IMR-90 (cell line): ENCODE measurements at regions not wholly inside any gene's neighbourhood (a gene's known extent, or its start where the extent isn't known, plus 50 kb on each side); places are given as distances from the start of the nearest gene placed in this dataset.

Source experiments
- ATAC-seq: fragments of 200-7000 bp; cut with Tn5 transposase; 2 replicates; pipeline ENCODE4 v1.9.1; 2020; ENCODE audit warnings: low read depth, mild to moderate bottlenecking, moderate library complexity
- BruUV-seq: library from RNA; stranded (reverse); fragments of 400-500 nt; replicated peaks from 2 replicates; lab custom pipeline; 2021; lab: Mats Ljungman, UMichigan
- CTCF ChIA-PET: fragments of 300-600 bp; formaldehyde crosslinking; extraction: SDS; loops from one replicate; lab custom pipeline; 2021; ENCODE audit warnings: antibody characterized with exemption; lab: Yijun Ruan, JAX
- POLR2A ChIA-PET: fragments of 300-600 bp; sonication (Branson Sonifier 250); formaldehyde crosslinking; loops from one replicate; lab custom pipeline; 2022; ENCODE audit warnings: antibody characterized with exemption; ENCODE audit not compliant: unreplicated experiment; lab: Charles Lee
- DNase-seq: peaks from one replicate; pipeline ENCODE4 v3.0.0; 2013
- H2AFZ ChIP-seq: replicated peaks from 2 replicates; pipeline ENCODE3; 2013; ENCODE audit warnings: low read length, mild to moderate bottlenecking; ENCODE audit not compliant: poor library complexity
- H2AK5ac ChIP-seq: 2 replicates; pipeline ENCODE4 v1.6.1; 2013; ENCODE audit warnings: low read depth, low read length, inconsistent platforms
- H2AK9ac ChIP-seq: replicated peaks from 2 replicates; pipeline ENCODE3; 2013; ENCODE audit warnings: mild to moderate bottlenecking, low read depth, low read length, moderate library complexity; ENCODE audit not compliant: poor library complexity
- H2BK120ac ChIP-seq: 2 replicates; pipeline ENCODE4 v1.6.1; 2013; ENCODE audit warnings: low read depth, low read length, inconsistent platforms
- H2BK15ac ChIP-seq: 3 replicates; pipeline ENCODE4 v1.6.1; 2013; ENCODE audit warnings: low read depth, low read length, inconsistent platforms
- H2BK20ac ChIP-seq: 2 replicates; pipeline ENCODE4 v1.6.1; 2013; ENCODE audit warnings: low read depth, mild to moderate bottlenecking, inconsistent platforms, low read length, moderate library complexity
- H2BK5ac ChIP-seq: 2 replicates; pipeline ENCODE4 v1.6.1; 2013; ENCODE audit warnings: mild to moderate bottlenecking, low read depth, low read length, inconsistent platforms; ENCODE audit not compliant: poor library complexity, severe bottlenecking
- H3K14ac ChIP-seq: replicated peaks from 2 replicates; pipeline ENCODE4 v1.6.1; 2013; ENCODE audit warnings: low read depth, low read length, inconsistent platforms
- H3K18ac ChIP-seq: 2 replicates; pipeline ENCODE4 v1.6.1; 2013; ENCODE audit warnings: low read depth, low read length, control low read depth
- H3K23ac ChIP-seq: 2 replicates; pipeline ENCODE4 v1.6.1; 2013; ENCODE audit warnings: low read depth, low read length, inconsistent platforms
- H3K27ac ChIP-seq: 2 replicates; pipeline ENCODE4 v1.5.1; 2013; ENCODE audit warnings: mild to moderate bottlenecking, control low read depth, low read length; ENCODE audit not compliant: insufficient read depth
- H3K27me3 ChIP-seq: 2 replicates; pipeline ENCODE4 v1.6.1; 2013; ENCODE audit warnings: low read length; ENCODE audit not compliant: control insufficient read depth, insufficient read depth
- H3K36me3 ChIP-seq: 2 replicates; pipeline ENCODE4 v1.6.1; 2013; ENCODE audit warnings: low read length, mixed read lengths; ENCODE audit not compliant: control insufficient read depth, insufficient read depth
- H3K4ac ChIP-seq: 2 replicates; pipeline ENCODE4 v1.6.1; 2013; ENCODE audit warnings: low read depth, low read length, inconsistent platforms
- H3K4me1 ChIP-seq: 2 replicates; pipeline ENCODE4 v1.6.1; 2013; ENCODE audit warnings: low read length, mixed read lengths; ENCODE audit not compliant: control insufficient read depth, insufficient read depth
- H3K4me2 ChIP-seq: 2 replicates; pipeline ENCODE4 v1.6.1; 2013; ENCODE audit warnings: low read depth, mild to moderate bottlenecking, control low read depth, low read length, moderate library complexity
- H3K4me3 ChIP-seq: 2 replicates; pipeline ENCODE4 v1.5.1; 2013; ENCODE audit warnings: low read depth, mild to moderate bottlenecking, control low read depth, low read length, moderate library complexity; ENCODE audit not compliant: insufficient read depth
- H3K56ac ChIP-seq: 2 replicates; pipeline ENCODE4 v1.6.1; 2013; ENCODE audit warnings: low read length, inconsistent platforms; ENCODE audit not compliant: insufficient read depth; ENCODE audit errors: extremely low read depth
- H3K79me1 ChIP-seq, 2 experiments: 2 replicates each; pipeline ENCODE4 v1.6.1; 2013; ENCODE audit warnings: low read length in 2 of 2, inconsistent platforms in 1 of 2, low read depth in 1 of 2
- H3K9ac ChIP-seq: 2 replicates; pipeline ENCODE4 v1.6.1; 2013; ENCODE audit warnings: low read depth, low read length, control low read depth
- H3K9me1 ChIP-seq: 2 replicates; pipeline ENCODE4 v1.6.1; 2013; ENCODE audit warnings: low read length, inconsistent platforms; ENCODE audit not compliant: insufficient read depth
- H3K9me3 ChIP-seq: 2 replicates; pipeline ENCODE4 v1.6.1; 2013; ENCODE audit warnings: low read length; ENCODE audit not compliant: control insufficient read depth, insufficient read depth
- H4K20me1 ChIP-seq: 2 replicates; pipeline ENCODE4 v1.6.1; 2013; ENCODE audit warnings: low read length, inconsistent platforms; ENCODE audit not compliant: insufficient read depth
- H4K5ac ChIP-seq: 2 replicates; pipeline ENCODE4 v1.6.1; 2013; ENCODE audit warnings: mild to moderate bottlenecking, low read depth, low read length, control low read depth
- H4K8ac ChIP-seq, 2 experiments: 2 replicates each; pipeline ENCODE4 v1.6.1; 2013; ENCODE audit warnings: low read depth in 2 of 2, low read length in 2 of 2, control low read depth in 1 of 2, inconsistent platforms in 1 of 2
- H4K91ac ChIP-seq: 2 replicates; pipeline ENCODE4 v1.6.1; 2013; ENCODE audit warnings: low read depth, low read length, inconsistent platforms; ENCODE audit not compliant: insufficient read depth
- BHLHE40 ChIP-seq: fragments of 150-350 bp; IDR thresholded peaks from 2 replicates; pipeline ENCODE4 v1.6.1; 2016; ENCODE audit warnings: mild to moderate bottlenecking, low read depth, low read length
- CHD1 ChIP-seq: IDR thresholded peaks from 2 replicates; pipeline ENCODE4 v1.6.1; 2012; ENCODE audit warnings: low read depth, low read length, improper control_type of control experiment
- CTCF ChIP-seq: conservative IDR thresholded peaks from 2 replicates; pipeline ENCODE4 v1.5.1; 2012; ENCODE audit warnings: mild to moderate bottlenecking, low read depth, low read length, improper control_type of control experiment
- ELK1 ChIP-seq: fragments of 150-350 bp; IDR thresholded peaks from 2 replicates; pipeline ENCODE4 v1.6.1; 2016; ENCODE audit warnings: low read depth, mild to moderate bottlenecking, low read length, moderate library complexity, borderline replicate concordance
- FOS ChIP-seq: fragments of 150-350 bp; IDR thresholded peaks from 2 replicates; pipeline ENCODE4 v1.6.1; 2016; ENCODE audit warnings: low read depth, low read length
- MAFK ChIP-seq: IDR thresholded peaks from 2 replicates; pipeline ENCODE4 v1.6.1; 2012; ENCODE audit warnings: low read depth, low read length, improper control_type of control experiment
- MAZ ChIP-seq: IDR thresholded peaks from 2 replicates; pipeline ENCODE4 v1.6.1; 2012; ENCODE audit warnings: low read depth, mild to moderate bottlenecking, low read length, improper control_type of control experiment, moderate library complexity, borderline replicate concordance
- MXI1 ChIP-seq: IDR thresholded peaks from 2 replicates; pipeline ENCODE4 v1.6.1; 2012; ENCODE audit warnings: low read depth, mild to moderate bottlenecking, low read length, moderate library complexity, borderline replicate concordance
- POLR2A ChIP-seq: IDR thresholded peaks from 2 replicates; pipeline ENCODE4 v1.6.1; 2012; ENCODE audit warnings: mild to moderate bottlenecking, low read depth, low read length
- RAD21 ChIP-seq: IDR thresholded peaks from 2 replicates; pipeline ENCODE4 v1.6.1; 2012; ENCODE audit warnings: low read length, improper control_type of control experiment
- RCOR1 ChIP-seq: IDR thresholded peaks from 2 replicates; pipeline ENCODE4 v1.6.1; 2012; ENCODE audit warnings: mild to moderate bottlenecking, low read length, improper control_type of control experiment; ENCODE audit not compliant: insufficient replicate concordance
- RFX5 ChIP-seq: IDR thresholded peaks from 2 replicates; pipeline ENCODE4 v1.8.0; 2012; ENCODE audit warnings: low read depth, mild to moderate bottlenecking, low read length, moderate library complexity
- SMC3 ChIP-seq: fragments of 150-350 bp; IDR thresholded peaks from 2 replicates; pipeline ENCODE4 v1.6.1; 2016; ENCODE audit warnings: low read depth, mild to moderate bottlenecking, antibody characterized with exemption, low read length, moderate library complexity
- WGBS, 2 experiments: methylation state at CpG; one replicate each; pipeline versions ENCODE4 v1.1.5 to v1.1.7; 2013; ENCODE audit warnings: missing lambda C conversion rate in 2 of 2; ENCODE audit not compliant: insufficient read length in 1 of 2; ENCODE audit errors: extremely low coverage in 2 of 2; 5-methylcytosine and 5-hydroxymethylcytosine counted together
- dilution Hi-C: fragments of 300-500 bp; cut with HindIII; formaldehyde crosslinking; loops from one replicate; pipeline ENCODE4 v1.14.3; 2018; ENCODE audit warnings: low sequenced_read_pairs; ENCODE audit not compliant: unreplicated experiment
- in situ Hi-C: fragments of 300-500 bp; cut with MboI; formaldehyde crosslinking; loops from 3 replicates; pipeline ENCODE4 v1.14.3; 2019; ENCODE audit warnings: low sequenced_read_pairs, inconsistent platforms, mixed read lengths
- intact Hi-C: fragments of 100-400 bp; cut with micrococcal nuclease; formaldehyde crosslinking; loops from 2 replicates; pipeline ENCODE4 v1.10.0; 2022

GRCh38 chr10:113376428-113376827 is 176.4 kb upstream of the HABP2 start:
- Histone ChIP-seq H3K4me1 (peaks cover under 1% of the 10 kb centered on the region; the same call in 1 of the 2 replicates), H3K18ac (no peak overlapping the region), H3K79me1 (no peaks in the 10 kb centered on the region), H3K9me1 (0 out of 2 replicates have a peak, but pooled peaks cover 3% of the 10 kb centered on the region), H2AFZ (no peak overlapping the region), H4K8ac (no peak overlapping the region), H3K9me3 (no peaks in the 10 kb centered on the region), H2AK9ac (no peak overlapping the region), H3K4me3 (no peak overlapping the region), H2BK120ac (no peak overlapping the region), H3K14ac (no peak overlapping the region), H2AK5ac (no peak overlapping the region), H3K4me2 (no peak overlapping the region), H4K20me1 (no peaks in the 10 kb centered on the region), H2BK15ac (no peak overlapping the region), H2BK20ac (no peak overlapping the region), H3K27me3 (peaks cover 6% of the 10 kb centered on the region), H3K4ac (no peak overlapping the region), H3K23ac (no peak overlapping the region), H4K91ac (no peak overlapping the region), H3K27ac (no peak overlapping the region), H3K9ac (no peak overlapping the region), H2BK5ac (no peak overlapping the region), H3K56ac (no peak overlapping the region), H4K5ac (no peak overlapping the region), H3K36me3 (no peaks in the 10 kb centered on the region)
- in situ Hi-C loops (loop anchor here (25.0 kb wide), 1 partner anchor 664 kb away; no protein-coding TSS in a partner anchor), intact Hi-C loops (no loop called here), dilution Hi-C loops (no loop called here)
- BruUV-seq: no TSS peak
- ChIA-PET CTCF (interaction anchor here (0.6 to 1.2 kb wide), 3 partner anchors 12 to 900 kb away, joined by 3 read pairs; no protein-coding TSS in a partner anchor), POLR2A (no interaction called here)
- DNase-seq (no peak), ATAC-seq (no peak)
- TF ChIP-seq RAD21: no peak
- no peak for TF ChIP-seq MAZ
- no peak for TF ChIP-seq MAFK
- TF ChIP-seq BHLHE40: no peak
- no peak for TF ChIP-seq ELK1
- no peak for TF ChIP-seq RFX5
- no peak for TF ChIP-seq RCOR1
- no peak for TF ChIP-seq CTCF
- no peak for TF ChIP-seq SMC3
- no peak for TF ChIP-seq POLR2A
- TF ChIP-seq FOS: no peak
- no peak for TF ChIP-seq CHD1
- TF ChIP-seq MXI1: no peak
- 17% methylated on average over 1 of the region's 1 CpG; no CpG with 5 or more reads in 1 of the 2 experiments for WGBS, 2 experiments
